ENCODE measurements at regions not wholly inside any gene's neighbourhood (a gene's known extent, or its start where the extent isn't known, plus 50 kb on each side); places are given as distances from the start of the nearest gene placed in this dataset.

GRCh38 chr16:62224646-62225209, 188.5 kb upstream of the CDH8 start:
- H3K27ac ChIP-seq: no peak overlapping the region
- ATAC-seq (ENCODE audit: insufficient number of reproducible peaks, low FRiP score, low read depth): no peak
- no peaks in the 10 kb centered on the region for H3K9me3 ChIP-seq
- TF ChIP-seq CTCF (IDR thresholded peaks at IDR 0.05): no peak
- no peaks in the 10 kb centered on the region for H3K4me1 ChIP-seq (ENCODE audit: control insufficient read depth in 1 of 2, low read depth in 2 of 2)
- no peak overlapping the region for H3K4me3 ChIP-seq
- H3K36me3 ChIP-seq: no peaks in the 10 kb centered on the region
- no peak for DNase-seq (ENCODE audit: low spot score)
- H3K27me3 ChIP-seq (replicated peaks; ENCODE audit: insufficient read depth): no peaks in the 10 kb centered on the region

GRCh38 chr16:62216837-62217236, 180.6 kb upstream of the CDH8 start:
- no peak for TF ChIP-seq CTCF (IDR thresholded peaks at IDR 0.05)
- Histone ChIP-seq H3K27ac (no peak overlapping the region), H3K4me3 (no peak overlapping the region), H3K9me3 (no peaks in the 10 kb centered on the region), H3K27me3 (replicated peaks; ENCODE audit: insufficient read depth) (no peaks in the 10 kb centered on the region), H3K36me3 (no peaks in the 10 kb centered on the region), H3K4me1 (ENCODE audit: control insufficient read depth in 1 of 2, low read depth in 2 of 2) (no peaks in the 10 kb centered on the region)
- DNase-seq (ENCODE audit: low spot score) (no peak), ATAC-seq (ENCODE audit: insufficient number of reproducible peaks, low FRiP score, low read depth) (no peak)

DNA sequence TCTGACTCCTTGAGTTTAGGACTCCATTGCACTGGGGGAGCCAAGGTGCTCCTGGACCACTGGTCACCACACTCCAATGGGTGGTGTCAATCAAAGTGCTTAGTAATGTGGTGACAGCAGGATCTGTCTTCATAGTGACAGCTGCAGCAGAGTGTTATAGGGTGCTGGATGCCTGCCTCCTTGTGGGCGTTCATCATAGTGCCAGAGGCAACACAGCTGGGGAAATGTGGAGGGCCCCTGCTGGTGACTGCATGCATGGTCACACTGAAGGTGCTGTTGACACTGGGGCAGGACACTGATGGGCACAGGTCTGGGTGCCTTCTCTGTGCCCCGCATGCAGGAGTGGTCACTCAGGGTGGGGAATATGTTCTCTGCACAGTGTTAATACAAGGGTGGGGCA, 177.5 kb upstream of the CDH8 start:
- Histone ChIP-seq H3K27me3 (replicated peaks; ENCODE audit: insufficient read depth) (no peaks in the 10 kb centered on the region), H3K4me1 (ENCODE audit: control insufficient read depth in 1 of 2, low read depth in 2 of 2) (no peaks in the 10 kb centered on the region), H3K4me3 (no peak overlapping the region), H3K9me3 (no peaks in the 10 kb centered on the region), H3K27ac (no peak overlapping the region), H3K36me3 (no peaks in the 10 kb centered on the region)
- DNase-seq (ENCODE audit: low spot score) (no peak), ATAC-seq (ENCODE audit: insufficient number of reproducible peaks, low FRiP score, low read depth) (no peak)
- no peak for TF ChIP-seq CTCF (IDR thresholded peaks at IDR 0.05)

DNA sequence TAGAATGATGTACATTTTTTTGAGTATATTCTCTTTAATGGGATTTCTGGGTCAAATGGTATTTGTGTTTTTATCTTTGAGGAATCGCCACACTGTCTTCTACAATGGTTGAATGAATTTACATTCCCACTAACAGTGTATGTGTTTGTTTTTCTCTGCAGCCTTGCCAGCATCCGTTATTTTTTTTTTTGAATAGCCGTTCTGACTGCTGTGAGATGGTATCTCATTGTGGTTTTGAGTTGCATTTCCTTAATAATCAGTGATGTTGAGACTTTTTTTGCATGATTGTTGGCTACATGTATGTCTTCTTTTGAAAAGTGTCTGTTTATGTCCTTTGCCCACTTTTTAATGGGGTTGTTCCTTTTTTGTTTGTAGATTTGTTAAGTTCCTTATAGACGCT, 172.7 kb upstream of the CDH8 start:
- no peak for ATAC-seq (ENCODE audit: insufficient number of reproducible peaks, low FRiP score, low read depth)
- no peaks in the 10 kb centered on the region for H3K4me1 ChIP-seq (ENCODE audit: control insufficient read depth in 1 of 2, low read depth in 2 of 2)
- TF ChIP-seq CTCF (IDR thresholded peaks at IDR 0.05): no peak
- no peaks in the 10 kb centered on the region for H3K9me3 ChIP-seq
- no peak for DNase-seq (ENCODE audit: low spot score)
- no peak overlapping the region for H3K27ac ChIP-seq
- no peak overlapping the region for H3K4me3 ChIP-seq
- H3K27me3 ChIP-seq (replicated peaks; ENCODE audit: insufficient read depth): no peaks in the 10 kb centered on the region
- no peaks in the 10 kb centered on the region for H3K36me3 ChIP-seq

DNA sequence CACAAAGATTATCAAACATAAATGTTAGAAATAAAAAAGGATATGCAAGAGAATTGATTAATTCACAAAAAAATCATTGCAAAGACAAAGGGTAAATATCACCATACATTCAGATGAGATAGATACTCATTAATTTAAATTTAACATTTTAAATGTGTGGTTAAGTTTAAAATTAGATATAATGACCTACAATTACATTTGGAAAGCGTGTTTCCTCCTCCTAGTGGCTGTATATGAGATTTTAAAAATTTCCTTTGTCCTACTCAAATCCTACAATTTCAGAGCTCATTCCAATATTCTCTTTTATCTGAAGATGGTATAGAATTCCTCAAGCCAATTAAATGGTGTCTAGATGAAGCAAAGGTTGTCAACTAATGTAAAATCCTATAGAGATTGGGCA, 169.2 kb upstream of the CDH8 start:
- no peak for TF ChIP-seq CTCF (IDR thresholded peaks at IDR 0.05)
- DNase-seq (ENCODE audit: low spot score) (no peak), ATAC-seq (ENCODE audit: insufficient number of reproducible peaks, low FRiP score, low read depth) (no peak)
- H3K36me3 ChIP-seq: no peaks in the 10 kb centered on the region
- no peaks in the 10 kb centered on the region for H3K27me3 ChIP-seq (replicated peaks; ENCODE audit: insufficient read depth)
- H3K4me3 ChIP-seq: no peak overlapping the region
- H3K4me1 ChIP-seq (ENCODE audit: control insufficient read depth in 1 of 2, low read depth in 2 of 2): no peaks in the 10 kb centered on the region
- no peak overlapping the region for H3K27ac ChIP-seq
- no peaks in the 10 kb centered on the region for H3K9me3 ChIP-seq
